Kidney glomerular epithelial cell (primary cell): ENCODE measurements at regions not wholly inside any gene's neighbourhood (a gene's known extent, or its start where the extent isn't known, plus 50 kb on each side); places are given as distances from the start of the nearest gene placed in this dataset.

Experiments
- DNase-seq: peaks from one replicate; lab custom pipeline; 2025; lab: John Stamatoyannopoulos, UW

DNA sequence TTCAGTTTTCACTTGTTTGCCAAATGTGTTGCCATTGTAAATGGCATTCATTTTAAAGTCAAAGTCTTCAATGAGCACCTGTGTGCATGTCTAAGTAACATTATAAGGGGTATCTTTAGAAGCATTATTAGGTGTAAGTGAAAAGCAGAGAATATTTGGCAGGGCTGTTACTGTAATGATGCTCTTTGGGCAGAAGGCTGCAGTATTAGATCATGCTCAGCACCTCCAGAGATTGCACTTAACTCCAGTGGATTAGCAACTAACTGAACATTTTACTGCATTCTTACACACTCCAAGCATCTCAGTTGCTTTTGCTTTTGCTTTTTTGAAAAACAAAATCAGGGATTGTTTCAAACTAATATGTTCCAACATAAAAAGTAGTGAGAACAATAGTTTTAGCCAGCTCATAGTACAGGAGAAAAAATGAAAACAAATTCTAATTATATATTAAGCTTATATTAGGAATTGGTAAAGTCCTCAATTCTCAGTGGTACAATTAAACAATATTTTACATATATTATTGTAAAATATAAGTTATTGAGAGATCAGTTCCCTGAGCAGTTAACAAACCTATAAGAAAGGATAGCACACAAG, 1740.9 kb upstream of the CDH9 start:
- peak; percentile 3 for DNase-seq

DNA sequence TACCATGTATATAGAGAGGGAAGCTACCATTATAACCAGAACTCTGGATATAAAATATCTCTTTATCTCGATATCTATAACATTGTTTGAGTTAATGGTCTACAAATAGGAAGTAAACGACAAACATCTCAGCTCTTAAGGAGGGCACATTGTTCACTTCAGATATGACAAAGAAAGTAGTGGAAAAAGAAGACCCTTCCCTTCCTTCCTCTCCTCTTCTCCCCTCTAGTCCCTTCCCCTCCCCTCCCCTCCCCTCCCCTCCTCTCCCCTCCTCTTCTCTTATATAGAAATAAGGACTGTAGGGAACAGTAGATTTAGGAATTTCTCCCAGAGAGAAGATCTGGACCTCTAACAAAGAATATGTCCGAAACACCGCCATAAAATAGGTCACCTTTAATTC, 1731.9 kb upstream of the CDH9 start:
- no peak for DNase-seq

DNA sequence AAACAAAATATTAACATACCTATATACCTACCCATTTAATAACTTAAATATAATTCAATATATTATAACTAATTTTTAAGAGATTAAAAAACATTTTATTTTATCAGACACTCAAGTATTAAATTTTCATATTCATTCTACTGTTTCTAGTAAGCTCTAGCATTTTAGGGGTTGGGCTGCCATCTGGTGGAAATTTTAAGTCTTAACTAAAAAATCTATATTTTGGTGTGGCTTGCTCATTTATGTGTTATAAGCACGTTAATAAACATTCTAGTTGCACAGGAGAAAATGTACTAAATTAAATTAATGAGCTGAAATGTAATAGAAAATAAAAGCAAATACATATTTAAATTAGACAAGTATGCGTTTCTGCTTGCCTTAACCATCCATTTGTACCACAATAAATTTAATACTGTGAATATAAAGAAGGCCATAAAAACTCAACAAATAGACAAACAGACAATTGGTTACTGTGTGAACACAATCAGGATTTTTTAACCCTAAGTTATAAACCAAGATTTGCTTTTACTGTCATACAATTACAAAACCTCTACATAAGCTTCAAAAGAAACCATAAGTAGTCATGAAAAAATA, 1728.3 kb upstream of the CDH9 start:
- peak; percentile 60 for DNase-seq

DNA sequence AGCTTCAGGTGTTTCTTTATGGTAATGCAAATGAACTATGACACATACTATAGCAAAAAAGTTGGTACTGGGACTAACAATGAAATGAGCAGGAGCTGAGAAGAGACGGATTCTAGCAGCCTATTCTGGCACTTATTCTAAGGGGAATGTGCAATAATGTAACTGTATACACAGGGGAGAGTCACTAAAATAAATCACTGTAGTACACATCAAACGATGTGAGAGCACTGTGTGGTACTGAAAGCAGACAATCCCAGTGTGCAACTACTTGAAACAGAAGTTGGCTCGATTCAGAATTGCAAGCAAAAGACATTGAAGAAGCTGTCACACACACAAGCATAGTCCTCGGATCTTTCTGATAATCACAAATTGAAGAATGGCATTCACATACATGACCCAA, 1713.0 kb upstream of the CDH9 start:
- no peak for DNase-seq

DNA sequence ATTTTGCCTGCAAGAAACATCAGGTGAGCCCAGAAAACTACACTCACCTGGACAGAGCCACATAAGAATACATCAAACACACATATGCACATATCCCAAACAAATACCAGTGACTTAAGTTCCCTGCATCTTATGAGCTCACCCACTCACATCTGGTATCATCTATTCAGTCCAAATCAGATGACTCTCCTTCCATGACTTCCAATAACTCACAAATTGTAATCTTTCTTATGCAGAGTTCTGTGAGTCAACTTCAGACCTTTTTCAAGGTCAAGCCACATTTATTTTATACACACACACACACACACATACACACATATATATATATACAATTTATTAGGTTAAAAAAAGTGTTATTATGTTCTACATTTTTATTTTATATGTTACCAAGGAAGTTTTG, 1711.9 kb upstream of the CDH9 start:
- no peak for DNase-seq

DNA sequence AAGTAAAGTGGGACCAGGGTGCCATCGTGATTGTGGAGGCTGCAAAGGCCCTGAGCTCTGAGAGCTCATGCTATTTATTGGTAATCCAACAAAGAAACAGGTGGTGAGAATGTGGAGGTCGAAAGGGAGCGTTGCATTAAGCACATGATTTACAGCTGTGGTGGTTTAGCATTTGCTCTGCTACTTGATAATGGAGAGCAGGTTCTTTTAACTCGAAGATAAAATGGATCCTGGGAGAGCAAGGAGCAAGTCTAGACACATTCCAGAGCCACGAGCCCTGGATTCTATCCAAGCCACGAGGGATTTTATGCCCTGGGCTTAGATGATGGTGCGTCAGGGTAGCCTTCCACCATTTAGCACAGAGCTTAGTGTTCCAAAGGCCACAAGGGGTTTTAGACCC, 1710.1 kb upstream of the CDH9 start:
- DNase-seq = no peak

DNA sequence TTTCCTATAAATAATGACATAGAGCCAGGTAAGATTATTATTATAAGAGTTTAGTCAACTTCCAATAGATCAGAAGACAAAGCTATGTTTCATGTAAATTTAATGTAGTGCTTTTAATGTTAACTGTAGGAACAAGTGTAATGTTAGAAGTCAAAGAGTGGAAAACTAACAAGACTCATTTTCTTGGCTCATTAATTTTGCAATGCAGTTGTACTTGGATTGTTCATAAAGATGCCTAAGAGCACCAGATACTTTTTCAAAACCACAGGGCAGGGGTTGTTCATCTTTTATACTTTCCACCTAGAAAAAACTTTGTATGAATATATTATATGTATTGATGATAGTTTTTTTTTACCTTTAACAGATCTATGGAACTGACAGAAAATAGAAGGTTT, 1705.3 kb upstream of the CDH9 start:
- DNase-seq = no peak

DNA sequence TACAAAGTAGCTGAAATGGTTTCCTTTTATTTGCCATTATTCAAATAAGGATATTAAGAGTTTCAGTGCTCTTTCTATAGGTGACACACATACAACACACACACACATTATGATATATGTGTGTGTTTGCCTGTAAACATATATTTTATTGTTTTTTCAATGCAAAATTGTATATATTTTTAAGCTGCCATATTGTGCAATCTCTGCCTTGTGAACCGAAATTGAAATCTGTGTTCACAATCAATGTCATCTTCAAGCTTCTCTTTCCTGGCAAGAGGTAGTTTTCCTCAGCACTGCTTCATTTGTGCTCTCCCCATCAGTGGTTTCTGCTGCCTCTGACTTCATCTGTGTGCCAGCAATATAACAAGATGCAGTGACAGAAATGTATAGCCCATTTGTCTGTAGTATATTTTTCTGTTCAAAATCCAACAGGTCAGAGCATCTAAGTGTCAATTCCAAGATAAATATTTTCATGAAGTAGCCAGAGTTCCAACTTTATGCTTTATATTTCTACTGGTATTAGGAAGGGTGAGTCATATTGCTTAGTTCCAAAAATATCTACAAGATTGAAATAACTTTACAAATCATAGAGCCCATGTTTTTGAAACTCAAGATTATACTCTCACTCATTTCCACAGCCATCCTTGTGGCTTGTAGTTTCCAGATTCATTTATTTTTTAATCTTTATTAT, 1704.8 kb upstream of the CDH9 start:
- DNase-seq = peak; percentile 11

DNA sequence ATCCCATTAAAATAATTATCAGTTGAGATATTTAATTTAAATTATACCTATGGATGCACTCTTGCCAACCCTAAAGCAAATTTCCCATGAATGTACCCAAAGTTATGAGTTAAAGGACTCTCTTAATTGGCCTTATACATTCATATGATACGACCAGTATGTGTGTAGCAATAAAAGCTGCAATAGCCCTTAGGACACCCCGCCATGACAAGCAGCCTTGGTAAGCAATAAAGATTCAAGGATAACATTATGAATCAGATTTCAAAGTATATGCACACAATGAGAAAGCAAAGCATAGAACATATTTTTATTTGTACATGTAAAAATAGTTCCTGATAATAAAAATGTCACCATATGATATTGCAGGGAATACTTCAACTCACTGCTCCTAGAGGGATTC, 1699.3 kb upstream of the CDH9 start:
- DNase-seq = no peak

DNA sequence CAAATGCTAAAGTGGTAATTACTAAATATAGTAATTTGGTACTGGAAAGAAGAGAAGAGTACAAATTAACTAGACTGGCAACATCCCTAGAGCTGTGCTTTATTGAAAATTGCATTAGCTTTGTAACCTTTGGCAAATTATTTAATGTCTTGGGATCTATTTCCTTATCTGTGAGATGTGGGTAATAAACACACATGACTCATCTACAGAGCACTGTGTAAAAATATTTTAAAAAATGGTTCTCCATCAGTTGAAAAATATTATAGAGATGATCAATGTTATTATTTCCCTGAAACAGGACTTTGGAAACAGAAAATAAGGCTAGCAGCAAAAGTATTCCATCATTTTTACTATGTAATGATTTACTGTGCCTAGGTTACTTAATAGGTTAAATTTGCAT, 1698.8 kb upstream of the CDH9 start:
- DNase-seq = no peak

DNA sequence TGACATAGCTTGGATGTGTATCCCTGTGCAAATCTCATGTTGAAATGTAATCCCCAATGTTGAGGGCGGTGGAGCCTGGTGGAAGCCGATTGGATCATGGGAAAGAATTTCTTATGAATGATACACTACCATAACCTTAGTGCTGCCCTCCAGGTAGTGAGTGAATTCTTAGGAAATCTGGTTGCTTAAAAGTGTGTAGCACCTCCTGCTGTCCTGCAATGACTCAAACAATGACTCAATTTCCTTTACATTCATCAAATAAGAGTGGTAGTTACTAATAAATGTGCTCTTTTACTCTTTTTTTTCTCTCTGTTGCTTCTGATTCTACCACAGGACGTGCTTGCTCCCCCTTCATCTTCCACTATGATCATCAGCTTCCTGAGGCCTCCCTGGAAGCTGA, 1696.0 kb upstream of the CDH9 start:
- no peak for DNase-seq

DNA sequence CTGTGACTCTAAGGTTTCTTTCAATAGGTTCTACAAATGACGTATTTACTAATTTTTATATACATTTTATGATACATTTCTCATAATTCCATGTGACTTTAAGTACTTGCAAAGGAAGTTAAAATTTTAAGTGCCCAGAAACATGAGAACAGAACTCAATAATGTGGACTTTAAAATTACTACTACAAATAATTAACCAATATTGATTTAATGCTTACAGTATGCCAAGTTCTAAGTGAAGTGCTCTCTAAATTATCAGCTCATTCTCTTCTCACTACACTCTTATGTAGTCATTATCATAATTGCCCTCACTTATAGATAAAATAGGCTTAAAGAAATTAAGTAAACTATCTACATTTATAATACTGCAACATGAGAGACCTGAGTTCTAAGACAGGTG, 1690.7 kb upstream of the CDH9 start:
- no peak for DNase-seq

DNA sequence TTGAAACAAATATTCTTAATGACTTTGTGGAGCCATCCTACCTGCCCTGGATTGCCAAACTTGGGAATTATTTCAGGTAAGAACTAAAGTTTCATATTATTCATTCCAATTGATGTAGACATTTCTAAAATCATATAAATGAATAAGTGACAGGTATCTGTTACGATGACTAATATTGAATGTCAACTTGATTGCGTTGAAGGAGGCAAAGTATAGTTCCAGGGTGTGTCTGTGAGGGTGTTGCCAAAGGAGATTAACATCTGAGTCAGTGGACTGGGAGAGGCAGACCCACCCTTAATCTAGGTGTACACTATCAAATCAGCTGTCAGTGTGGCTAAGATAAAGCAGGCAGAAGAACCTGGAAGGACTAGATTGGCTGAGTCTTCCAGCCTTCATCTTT, 1688.4 kb upstream of the CDH9 start:
- no peak for DNase-seq

DNA sequence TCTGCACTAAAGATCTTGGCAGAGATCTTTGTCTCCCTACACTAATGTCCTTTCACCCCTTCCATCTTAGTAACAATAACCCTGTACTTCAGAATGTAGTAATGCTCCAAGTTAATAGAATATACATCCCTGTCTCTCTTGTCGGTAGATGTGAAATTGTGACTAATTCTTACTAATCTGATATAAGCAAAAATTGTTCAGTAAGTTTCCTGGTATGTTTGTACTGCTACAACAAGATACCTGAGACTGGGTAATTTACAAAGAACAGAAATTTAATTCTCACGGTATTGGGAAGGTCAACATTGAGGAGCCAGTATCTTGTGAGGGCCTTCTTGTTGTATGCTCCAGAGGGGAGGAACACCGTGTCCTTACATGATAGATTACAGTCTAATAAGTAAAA, 1686.6 kb upstream of the CDH9 start:
- DNase-seq = no peak

DNA sequence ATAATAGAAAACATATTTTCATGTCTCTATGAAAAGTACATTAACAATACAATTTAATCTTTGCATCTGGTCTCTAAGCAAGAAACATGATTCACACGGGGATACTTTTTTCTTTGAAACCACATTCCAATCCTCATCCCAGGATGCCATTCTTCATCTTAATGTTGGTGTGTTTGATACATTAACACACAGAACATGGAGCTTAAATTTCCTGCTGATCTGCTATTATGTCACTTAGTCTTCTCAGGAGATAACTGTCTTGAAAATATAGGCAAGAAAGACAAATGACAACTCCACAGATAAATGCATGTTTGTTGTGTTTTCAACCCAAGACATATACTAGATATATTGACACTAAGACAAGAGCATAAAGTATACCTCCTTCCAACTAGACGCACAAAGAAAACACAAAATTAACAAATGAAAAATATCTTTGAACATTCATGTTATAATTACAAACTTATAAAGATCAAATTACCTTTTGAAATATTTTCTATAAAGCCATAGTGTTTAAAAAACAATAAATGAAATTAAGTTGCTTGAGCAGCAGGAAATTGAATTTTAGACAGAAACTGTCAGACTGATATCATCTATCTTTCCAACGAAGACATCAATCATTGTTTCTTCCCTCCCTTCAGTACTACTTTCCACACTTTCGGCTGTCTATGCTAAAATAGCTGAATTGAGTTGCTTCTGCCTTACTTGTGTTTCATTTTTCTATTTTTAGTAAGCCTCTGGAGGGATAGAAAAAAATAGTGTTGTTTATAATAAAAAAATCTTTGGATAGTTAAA, 1676.7 kb upstream of the CDH9 start:
- DNase-seq = no peak

DNA sequence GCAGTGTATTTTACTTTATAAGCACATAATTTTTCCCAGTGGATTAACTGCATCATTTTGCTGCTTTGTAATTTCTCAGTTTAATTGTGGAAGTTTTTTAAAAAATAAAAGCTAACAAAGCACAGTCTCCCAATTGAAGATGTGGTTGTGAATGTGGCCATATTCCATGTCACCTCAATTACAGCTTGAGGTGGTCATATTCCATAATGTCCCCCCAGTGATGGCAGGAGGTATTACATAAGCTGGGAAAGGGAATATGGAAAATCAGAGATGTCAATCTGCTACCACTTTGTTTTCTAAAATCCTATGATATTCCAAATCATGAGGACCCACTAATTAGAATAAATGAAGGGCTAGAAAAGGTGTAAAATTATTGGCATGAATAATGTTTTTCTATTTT, 1672.0 kb upstream of the CDH9 start:
- DNase-seq = no peak

DNA sequence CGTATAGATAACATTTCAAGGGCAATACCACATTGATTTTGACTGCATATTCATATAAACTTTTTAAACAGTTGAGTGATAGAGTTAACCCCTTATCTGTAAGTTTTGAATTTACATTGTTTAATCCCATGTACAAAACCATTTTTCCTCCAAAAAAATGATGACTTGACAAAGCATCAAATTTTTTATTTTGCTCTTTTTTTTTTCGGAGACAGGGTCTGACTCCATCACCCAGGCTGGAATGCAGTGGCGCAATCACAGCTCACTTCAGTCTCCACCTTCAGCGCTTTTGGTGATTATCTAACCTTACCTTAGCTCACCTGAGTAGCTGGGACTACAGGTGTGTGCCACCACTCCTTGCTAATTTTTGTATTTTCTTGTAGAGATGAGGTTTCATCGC, 1670.1 kb upstream of the CDH9 start:
- DNase-seq = no peak

DNA sequence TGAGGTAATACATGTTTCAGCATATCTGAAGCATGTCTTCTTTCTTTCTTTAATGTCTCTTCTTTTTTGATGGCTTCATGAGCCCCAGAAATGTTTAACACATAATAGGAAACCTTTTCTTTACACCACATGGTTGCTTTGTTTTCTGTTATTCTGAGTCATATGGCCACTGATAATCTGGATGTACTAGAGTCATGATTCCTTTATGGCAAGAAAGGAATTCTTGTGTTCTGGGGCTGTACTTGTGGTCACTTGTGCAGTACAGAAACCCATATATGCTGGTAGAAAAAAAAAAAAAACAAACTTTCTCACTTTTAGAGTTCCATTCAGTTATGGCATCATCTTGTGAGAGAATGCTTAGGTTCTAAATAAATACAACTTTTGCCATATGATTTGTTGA, 1669.3 kb upstream of the CDH9 start:
- no peak for DNase-seq

DNA sequence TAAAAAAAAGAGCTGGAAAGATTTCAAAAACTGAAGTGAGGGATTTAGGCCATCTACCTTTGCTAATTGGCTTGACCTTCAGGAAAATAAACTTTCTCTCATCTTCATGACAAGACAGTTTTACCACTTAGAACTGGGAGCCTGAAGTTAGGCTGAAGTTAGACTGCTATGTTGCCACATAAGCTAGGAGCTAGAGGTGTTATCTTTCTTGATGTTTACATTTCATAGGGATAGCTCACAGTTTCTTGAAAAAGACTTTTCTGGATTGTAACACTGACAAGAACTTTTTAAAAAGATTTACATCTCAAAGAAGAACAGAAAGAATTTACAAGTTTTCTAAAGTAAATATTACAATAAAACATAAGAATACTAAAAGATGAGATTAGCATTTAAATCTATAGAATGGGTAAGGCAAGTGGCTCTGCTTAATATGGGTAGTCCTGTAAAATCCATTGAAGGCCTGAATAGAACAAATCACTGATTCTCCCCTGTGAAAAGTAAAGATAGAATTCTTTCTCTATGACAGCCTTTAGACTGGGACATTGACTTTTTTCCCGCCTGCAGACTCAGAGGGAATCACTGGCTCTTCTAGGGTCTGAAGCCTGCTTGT, 1665.4 kb upstream of the CDH9 start:
- no peak for DNase-seq

DNA sequence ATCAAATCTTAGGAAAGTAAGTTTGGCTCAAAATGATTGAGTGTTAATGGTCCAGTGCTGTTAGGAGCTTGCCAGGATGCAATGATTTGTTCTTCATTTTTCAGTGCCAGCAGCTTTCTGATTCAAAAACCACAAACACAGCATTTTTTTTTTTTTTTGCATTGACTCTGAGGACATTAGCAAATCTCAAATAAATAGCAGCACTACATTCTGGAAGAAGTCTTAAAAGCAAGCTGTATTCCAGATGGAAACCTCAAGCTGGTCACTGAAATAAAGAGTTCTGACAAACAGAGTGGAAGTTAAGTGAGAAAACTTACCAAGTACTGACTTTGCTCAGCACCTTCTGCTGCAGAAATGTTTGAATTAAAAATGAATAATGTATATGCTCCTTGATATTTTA, 1653.1 kb upstream of the CDH9 start:
- no peak for DNase-seq

DNA sequence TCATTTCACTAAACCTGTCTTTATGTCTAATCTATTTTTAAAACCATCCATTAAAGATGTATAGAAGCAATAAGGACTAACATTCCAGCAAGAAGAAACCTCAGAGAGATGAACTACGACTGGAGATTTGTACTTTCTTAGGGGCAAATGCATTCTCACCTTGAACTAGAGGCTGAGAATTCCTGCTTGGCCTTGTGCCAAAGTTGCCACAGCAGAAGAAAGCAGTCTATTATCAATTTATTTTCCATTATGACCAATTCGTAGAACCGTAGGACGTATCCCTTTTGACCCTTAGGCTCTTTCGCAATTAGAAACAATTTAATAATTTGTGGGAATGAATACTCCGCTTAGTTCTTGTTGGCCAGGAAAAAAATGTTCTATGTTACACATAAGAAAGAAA, 1647.4 kb upstream of the CDH9 start:
- DNase-seq = no peak

DNA sequence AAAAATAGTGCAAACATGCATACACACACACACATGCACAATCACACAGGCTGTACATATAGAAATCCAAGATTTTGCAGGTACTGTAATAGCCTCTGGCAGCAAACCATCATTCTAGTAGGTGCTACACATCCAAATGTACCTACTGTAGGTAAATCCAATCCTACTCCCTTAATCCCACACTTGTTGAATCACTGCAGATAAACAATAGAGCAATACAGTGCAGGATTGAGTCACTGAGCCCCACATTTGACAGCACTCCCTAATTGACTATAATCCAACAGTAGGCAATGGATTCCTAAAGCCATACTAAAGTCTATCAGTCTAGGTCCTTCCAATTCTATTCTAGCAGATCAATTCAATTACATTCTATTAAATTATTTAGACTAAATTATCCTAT, 1640.5 kb upstream of the CDH9 start:
- no peak for DNase-seq

DNA sequence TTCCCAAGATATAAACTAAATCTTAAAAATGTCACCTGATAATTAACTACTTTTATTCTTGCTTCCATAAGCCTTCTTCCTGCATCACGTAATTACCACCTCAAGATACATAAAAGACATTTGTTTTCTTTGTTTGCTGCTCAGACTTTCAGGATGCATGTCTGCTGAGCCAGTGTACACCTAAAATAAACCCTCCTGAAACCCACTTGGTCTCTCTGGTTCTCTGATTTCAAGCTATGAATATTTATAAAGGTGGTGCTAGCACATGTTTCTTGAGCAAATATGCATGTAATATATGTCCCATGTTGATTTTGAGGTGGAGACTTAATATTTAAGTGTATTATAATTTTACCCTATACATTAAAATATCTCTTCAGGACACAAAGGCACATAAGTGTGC, 1627.7 kb upstream of the CDH9 start:
- DNase-seq = no peak
